HPDE6-E6E7 (cell line): ENCODE measurements at regions not wholly inside any gene's neighbourhood (a gene's known extent, or its start where the extent isn't known, plus 50 kb on each side); places are given as distances from the start of the nearest gene placed in this dataset.
A peak's percentile ranks its signal among the peaks of the same experiment; 100 is the strongest.

Source experiments
- DNase-seq: peaks from one replicate; pipeline ENCODE4 v3.0.0; 2011; ENCODE audit warnings: missing footprints; ENCODE audit errors: extremely low spot score

GRCh38 chr4:58935332-58935731, 1825.1 kb upstream of the IGFBP7 start:
- DNase-seq, result no peak

DNA sequence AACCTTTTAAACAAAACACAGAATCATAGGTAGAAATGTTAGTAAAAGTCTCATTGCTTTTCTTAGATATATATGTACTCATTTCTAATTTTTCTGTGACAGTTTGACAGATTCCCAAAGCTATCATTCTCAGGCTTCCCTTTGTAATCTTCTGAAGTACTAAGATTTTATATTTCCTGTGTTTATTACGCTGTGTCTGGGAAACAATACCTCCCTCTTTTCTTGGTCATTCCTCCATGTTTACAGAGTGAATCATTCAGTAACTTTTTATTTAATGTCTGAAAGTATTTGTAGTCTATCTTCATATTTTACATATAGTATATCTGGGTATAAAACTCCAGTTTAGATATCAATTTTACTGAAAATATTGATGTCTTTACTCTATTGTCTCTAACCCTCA, 1826.3 kb upstream of the IGFBP7 start:
- no peak for DNase-seq

DNA sequence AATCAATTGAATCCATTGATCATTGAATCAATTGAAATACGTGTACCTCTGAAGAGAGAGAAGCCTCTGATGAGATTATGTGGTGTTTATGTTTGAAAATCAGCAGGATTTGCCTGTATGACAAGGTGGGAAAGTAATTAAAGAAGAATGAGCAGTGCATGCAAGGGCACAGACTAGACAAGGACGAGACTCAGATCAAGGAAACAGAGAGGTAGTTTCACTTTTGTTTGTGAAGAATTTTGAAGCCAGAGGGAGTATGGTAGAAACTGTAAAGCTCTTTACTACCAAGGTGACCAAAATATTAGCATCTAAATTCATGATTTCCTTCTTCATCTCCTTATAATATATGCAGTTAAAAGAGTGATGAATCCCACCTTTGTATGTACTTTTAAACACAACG, 1830.0 kb upstream of the IGFBP7 start:
- peak; percentile 2 for DNase-seq

DNA sequence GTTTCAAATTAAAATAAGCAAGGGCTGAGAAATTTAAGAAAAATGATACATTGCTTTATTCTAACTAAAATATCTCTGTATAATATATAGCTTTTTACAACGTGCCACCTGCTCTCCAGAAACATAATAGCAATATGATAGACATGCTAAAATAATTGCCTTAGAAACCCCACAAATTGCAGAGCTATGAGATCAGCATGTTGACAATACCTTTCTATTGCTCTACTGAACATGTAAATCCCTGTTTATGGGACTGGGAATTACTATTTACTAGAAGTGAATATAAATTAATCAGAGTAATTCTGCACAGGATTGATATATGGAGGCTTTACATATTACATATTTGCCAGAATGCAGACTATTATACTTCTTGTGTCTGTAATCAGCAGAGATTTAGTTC, 1831.1 kb upstream of the IGFBP7 start:
- DNase-seq, result no peak

GRCh38 chr4:58953575-58953974, 1843.4 kb upstream of the IGFBP7 start:
- no peak for DNase-seq

GRCh38 chr4:58957711-58958110, 1847.5 kb upstream of the IGFBP7 start:
- DNase-seq, result no peak

DNA sequence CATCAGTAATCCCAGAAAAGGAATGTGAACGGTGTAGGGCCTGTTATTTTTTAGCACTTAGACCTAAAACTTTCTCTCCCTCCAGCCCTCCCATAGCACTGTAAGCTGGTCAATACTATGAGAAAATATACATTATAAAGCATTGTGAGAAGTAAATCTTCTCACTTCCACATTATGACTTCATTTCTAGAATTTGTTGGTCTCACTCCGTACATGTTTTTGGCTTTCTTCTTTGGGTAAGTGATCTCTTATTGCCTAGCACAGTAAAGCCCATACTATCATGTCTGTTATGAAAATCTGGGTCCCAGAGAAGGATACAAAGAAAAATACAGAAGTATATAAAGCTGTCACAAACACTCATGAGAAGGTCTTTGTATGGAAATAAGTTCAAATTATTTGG, 1851.1 kb upstream of the IGFBP7 start:
- no peak for DNase-seq

DNA sequence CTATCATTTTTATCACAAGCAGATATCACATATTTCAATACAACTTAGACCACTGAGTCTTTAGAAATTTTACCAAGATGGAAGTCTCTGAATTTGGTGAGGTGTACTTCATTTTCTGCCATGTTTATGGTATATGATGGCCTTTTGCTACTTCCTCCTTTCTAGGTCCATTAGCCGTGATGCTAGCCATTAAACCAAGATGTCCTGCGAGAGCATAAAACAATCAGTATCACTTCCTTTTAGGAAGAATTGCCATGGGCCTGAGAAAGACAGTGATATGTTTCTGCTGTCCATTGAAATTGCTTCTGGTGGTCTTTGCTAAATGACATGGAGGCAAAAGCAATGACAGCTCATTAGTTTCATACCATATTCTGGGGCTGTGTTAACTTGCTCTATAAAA, 1851.7 kb upstream of the IGFBP7 start:
- no peak for DNase-seq

DNA sequence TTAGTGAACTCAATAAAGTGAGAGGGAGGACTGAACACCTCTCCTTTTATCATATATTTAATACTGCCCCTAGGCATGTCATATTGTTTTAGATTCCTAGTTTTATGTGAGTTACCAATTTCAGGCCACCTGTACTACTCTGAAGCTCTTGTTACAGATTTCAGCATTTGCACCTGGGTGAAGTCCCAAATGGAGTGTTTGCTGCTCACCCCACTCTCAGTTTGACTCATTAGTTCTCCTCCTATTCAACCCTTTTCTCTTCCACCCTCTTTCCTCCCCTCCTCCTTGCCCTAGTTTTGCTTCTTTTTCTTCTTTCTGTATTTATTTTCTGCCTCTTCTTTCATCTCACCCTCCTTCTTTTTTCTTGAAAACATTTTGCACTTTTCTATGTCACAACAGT, 1852.2 kb upstream of the IGFBP7 start:
- DNase-seq, result no peak

- no peak for DNase-seq
Observed at GRCh38 chr4:58981828-58982227, 1871.6 kb upstream of the IGFBP7 start.

GRCh38 chr4:58983887-58984286, 1873.7 kb upstream of the IGFBP7 start:
- peak; percentile 35 for DNase-seq

- no peak for DNase-seq
Observed at GRCh38 chr4:59002148-59002547, 1892.0 kb upstream of the IGFBP7 start.

- DNase-seq, result no peak
Observed at GRCh38 chr4:59024257-59024656, 1914.1 kb upstream of the IGFBP7 start.

GRCh38 chr4:59037812-59038211, 1927.6 kb upstream of the IGFBP7 start:
- DNase-seq, result no peak

GRCh38 chr4:59039046-59039445, 1928.9 kb upstream of the IGFBP7 start:
- no peak for DNase-seq

DNA sequence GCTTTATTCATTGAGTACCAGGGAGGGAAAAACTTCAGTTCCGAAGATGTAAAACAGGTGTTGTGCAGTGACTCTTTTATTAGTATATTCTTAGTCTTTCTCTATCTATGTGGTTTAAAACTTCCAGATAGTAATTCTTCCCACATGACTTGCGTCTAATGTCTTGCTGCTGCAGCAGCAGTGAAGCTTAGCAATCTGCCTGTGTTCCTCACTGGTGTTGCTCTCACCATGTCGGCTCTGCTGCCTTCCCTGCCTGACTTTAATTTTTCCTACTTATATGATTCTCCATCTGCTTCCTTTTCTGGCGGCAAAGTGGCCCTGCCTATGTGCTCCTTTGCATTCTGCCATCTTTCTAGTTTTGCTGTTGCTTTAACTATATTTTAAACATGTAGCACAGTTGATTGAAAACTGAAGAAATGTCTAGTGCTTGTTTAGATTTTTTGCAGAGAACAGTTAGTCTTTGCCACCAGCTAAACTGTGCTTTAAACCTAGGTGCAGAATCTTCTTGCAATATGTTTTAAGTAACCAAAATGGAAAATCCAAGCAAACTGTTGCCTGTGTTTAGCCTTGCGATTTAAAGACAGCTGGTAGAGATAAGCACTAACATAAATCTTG, 1934.2 kb upstream of the IGFBP7 start:
- no peak for DNase-seq

DNA sequence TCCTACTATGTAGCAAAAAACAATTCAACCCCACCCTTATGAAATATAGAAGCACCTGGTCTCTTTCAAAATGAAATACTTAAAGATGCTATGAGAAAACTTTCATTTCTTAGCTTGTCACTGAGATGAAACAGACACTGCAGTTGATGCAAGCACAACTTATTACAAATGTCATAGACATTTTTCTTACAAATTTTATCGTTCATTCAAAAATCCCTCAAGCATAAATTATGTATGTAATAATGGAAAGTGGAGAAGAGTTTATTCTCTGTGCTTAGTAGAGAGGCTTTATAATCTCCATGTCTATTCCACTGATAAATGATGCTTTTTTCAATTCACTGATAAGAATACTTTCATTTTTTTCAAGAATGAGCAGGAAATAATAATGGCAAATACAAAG, 1943.9 kb upstream of the IGFBP7 start:
- DNase-seq, result no peak

DNA sequence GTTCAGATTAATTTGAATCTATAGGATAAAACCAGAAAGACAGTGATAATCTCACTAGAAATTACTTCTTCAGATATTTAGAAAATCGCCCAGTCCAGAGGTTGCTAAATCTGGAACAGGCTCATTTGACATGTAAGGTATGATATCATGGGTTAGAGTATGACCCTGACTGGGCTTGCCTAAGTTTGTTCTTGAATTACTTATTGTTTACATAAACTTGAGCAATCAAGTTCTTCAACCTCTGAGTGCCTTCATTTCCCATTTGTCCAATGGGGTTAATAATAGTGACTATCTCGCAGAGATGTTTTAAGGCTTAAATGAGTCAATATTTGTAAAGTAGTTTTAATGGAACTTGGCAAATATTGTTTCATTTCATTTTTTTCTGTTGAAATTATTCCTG, 1947.6 kb upstream of the IGFBP7 start:
- DNase-seq, result peak; percentile 14

DNA sequence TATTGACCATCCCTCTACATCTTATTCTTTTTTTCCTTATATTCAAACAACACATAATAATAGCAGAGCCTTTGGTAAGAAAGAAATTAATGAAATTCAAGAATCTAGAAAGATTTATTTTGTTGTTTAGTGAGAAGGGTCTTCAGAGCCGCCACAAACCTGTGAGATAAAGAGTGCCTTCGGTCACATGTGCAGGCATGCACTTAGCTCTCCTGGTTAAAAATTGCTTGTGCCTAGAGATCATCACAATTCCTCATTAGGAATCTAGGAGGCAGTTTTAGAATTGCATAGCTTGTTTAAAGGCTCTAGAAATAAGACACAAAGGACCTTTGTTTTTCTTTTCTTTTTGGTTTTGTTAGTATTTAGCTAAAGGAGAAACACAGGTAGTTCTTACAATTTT, 1948.4 kb upstream of the IGFBP7 start:
- DNase-seq, result no peak

DNA sequence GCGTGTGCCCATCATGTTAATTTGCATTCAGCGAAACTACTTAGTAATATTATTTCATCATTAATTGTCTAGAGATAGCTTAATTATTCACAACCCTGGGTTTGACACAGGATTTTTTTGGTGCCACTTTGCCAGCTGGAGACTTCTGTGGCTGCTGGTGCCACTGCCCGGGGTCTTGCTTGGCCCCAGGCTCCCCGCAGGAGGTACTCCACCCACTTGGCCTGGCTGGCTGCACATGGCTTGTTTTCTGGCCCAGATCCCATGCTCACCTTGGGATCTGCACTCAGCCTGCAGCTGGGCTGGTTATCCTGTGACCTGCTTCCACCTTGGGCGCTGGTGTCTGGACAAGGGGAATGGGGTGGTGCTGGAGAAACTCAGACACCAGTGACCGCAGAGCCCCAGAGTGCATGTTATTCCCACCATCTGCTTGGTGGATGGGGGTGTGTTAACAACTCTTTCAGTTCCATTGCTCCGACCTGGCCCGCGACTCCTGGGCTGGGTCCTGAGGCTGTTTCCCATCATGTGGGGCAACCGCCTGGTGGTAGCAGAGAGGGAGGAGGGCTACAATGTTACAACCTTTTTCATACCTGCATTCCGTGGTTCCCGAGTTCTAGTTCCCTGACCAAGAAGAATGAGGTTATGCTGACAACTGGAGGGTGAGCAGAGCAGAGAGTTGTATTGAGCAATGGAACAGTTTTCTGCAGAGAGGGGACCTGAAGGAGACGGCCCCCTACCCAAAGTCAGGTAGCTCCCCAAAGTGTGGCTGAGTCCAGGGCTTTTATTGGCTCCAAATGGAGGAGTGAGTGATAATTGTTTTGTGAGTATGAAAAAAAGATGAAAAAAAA, 1950.0 kb upstream of the IGFBP7 start:
- no peak for DNase-seq

- no peak for DNase-seq
Observed at GRCh38 chr4:59060895-59061294, 1950.7 kb upstream of the IGFBP7 start.

DNA sequence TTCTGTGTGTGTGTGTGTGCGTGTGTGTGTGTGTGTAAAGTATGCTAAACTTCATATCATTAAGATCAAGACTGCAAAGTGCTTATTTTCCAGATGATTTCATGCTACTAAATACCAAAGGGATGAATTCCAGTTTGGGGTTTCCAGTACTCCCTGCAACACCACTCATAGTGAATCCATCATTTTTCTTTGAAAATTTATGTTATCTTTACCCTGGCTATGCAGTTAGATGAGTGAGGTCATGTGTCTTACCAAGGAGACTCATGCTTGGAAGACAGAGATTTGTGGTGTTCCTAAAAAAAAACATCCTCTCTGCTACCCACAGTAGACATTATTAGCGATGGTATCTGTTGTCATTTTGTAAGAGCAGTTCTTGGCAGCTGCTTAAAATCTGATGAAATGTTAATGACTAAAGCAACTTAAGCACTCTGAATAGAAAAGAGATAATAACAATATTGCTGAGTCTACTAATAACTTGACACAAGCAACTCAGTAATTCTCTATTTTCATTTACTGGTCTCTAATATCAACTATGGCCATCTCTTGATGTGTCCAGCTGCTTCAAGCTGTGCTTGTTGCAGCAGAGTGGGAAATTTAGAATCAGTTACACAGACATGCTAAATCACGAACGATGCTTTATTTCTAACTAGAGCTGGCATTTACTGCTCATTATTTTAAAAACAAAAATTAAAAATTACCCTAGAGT, 1953.0 kb upstream of the IGFBP7 start:
- DNase-seq, result no peak
